Activated CD4-positive, CD25-positive, alpha-beta regulatory T cell treated with anti-CD3 and anti-CD28 coated beads, Interleukin-2, amount 50 U/mL, for 72 hours (primary cell): ENCODE measurements at regions not wholly inside any gene's neighbourhood (a gene's known extent, or its start where the extent isn't known, plus 50 kb on each side); places are given as distances from the start of the nearest gene placed in this dataset.
"Not testable (repeated sequence)": the region's sequence is repeated elsewhere in the genome, so short reads cannot be mapped to it uniquely, and the experiment has no call there.

Experiments used
- DNase-seq: peaks from one replicate; pipeline ENCODE4 v3.0.0; 2021

DNA sequence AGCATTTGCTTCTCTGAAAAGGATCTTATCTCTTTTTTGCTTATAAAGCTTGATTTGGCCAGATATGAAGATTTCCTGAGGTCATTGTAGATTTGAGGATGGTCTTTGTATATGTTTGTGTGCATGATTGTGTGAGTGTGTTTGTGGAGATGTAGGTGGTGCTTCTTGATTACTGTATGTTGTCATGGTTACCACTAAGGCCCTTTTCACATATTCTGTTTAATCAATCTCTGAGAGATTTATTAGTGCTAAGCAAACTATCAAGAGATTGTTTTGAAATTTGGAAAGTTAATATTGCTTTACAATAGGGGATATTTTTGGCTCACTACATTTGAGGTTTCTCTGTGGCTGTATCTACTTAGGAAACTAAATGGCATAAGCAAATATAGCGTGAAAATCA lies 191.7 kb downstream of the S1PR1 start:
- no peak for DNase-seq

GRCh38 chr1:101431956-101432510 lies 195.2 kb downstream of the S1PR1 start:
- DNase-seq = no peak

- no peak for DNase-seq
These were observed 199.2 kb downstream of the S1PR1 start for GRCh38 chr1:101435831-101436511.

- no peak for DNase-seq
These were observed 201.0 kb downstream of the S1PR1 start for GRCh38 chr1:101437800-101438199.

- DNase-seq = no peak
These were observed 201.5 kb downstream of the S1PR1 start for GRCh38 chr1:101438359-101438758.

DNA sequence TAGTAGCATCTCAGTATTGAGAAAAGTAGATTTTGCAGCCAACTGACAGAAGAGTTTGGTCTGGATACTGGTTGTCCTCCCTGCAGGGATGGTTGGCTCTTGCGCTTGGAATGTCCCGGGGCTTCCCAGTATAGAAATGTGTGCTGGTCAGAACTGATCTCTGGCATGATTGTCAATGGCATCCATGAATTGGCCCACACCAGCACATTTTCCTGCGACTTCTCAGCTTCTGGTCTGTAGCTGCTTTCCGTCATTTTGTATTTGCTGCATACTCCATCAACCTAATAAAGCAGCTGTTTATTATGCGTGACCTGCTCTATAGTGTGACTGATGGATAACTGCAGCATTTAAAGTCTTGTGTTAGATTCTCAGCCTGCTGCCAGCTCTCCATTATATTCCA lies 203.7 kb downstream of the S1PR1 start:
- no peak for DNase-seq

- DNase-seq = no peak
These were observed 207.6 kb downstream of the S1PR1 start for GRCh38 chr1:101444381-101444780.

DNA sequence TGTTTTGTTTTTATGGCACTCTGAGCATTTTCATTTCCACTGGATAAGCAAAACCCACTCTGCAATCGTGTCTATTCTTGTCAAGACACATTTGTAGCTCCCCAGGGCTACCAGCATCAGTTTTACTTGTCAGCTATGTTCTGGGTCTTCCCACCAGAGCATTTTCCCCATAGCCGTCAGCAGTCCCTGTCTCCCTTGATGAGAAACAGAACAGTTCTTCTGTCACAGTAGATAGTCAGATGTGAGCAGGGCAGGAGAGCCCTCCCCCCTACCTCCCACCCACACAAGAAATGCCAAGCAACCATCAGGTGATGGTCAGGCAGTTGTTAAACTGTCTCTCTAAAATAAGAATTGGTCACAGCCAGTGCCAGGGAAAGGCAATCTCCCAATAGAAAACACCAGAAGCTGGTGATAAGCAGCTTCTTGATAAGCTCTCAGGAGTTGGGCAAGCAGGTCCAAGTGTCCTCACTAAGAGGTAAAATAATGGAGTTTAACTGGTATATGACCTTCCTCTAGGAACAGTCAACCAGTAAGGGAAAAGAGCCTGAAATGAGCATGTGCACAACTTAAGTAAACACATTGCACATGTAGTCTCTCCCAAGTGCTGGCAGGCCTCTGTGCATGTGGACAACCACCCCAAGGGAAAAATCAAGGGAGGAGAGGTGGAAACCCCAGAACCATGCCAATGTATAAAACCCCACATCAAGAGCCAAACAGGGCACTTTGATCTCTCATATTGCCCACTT lies 208.2 kb downstream of the S1PR1 start:
- no peak for DNase-seq

GRCh38 chr1:101448018-101448417 lies 211.2 kb downstream of the S1PR1 start:
- DNase-seq = no peak

- not testable (repeated sequence) for DNase-seq
These were observed 213.9 kb downstream of the S1PR1 start for GRCh38 chr1:101450691-101451090.

DNA sequence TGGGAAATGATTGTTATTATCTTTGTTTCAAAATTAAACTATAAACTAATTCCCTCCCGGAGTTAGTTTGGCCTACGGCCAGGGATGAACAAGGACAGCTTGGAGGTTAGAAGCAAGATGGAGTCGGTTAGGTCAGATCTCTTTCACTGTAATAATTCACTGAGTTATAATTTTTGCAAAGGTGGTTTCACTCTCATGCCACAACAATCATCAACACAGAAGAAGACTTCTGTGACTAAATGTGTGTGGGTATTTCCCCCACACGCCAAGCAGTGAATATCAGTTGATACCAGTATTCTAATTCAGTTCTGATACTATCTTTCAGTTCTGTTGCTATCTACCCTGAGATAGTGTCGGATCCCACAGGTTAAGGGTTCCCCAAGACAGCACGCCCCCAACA lies 215.1 kb downstream of the S1PR1 start:
- no peak for DNase-seq

DNA sequence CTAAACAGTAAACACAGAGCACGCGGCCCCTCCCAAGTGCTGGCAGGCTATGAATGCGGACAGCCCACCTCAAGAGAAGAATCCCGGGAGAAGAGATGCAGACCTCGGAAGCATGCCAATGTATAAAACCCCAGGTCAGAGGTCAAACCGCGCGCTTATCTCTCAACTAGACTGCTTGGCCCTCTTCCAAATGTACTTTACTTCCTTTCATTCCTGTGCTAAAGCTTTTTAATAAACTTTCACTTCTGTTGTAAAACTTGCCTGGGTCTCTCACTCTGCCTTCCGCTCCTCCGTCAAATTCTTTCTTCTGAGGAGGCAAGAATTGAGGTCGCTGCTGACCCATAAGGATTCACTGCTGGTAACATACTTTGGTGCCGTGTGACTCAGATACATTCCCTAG lies 216.0 kb downstream of the S1PR1 start:
- no peak for DNase-seq

DNA sequence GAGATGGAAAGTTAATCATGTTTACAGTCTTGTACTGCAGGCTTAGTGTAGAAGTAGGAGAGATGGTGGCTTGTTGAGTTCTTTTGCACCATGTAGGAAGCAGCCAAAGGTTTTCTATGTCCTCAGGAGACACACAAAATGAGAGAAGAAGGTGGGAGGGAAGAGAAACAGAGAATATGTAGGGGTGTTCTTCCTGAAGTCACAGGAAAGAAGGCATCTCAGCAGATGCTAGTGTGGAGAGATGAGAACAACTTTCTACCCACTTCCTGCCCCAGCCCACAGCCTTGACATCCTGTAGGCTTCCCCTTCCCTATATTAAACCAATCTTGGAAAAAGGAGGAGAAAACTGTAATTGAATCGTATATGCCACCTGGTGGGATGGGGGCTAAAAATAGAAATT lies 217.0 kb downstream of the S1PR1 start:
- DNase-seq = no peak

DNA sequence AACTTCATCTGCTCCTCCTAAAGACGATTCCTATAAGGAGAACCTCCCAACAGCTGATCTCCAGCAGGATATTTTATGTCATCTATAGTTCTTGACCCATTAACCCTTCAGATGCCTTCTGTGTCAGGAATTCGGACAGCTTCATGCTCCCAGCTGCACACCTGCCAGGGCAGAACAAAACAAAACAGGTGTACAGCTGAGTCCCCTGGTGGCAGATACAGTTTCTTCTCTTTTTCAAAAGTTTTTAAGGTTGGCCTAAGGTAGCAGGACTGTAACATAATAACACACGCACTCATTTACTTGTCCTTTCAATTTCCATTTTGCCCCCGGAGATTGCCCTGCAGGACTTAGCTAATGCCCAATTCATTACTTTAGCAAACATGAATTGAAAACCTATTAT lies 218.3 kb downstream of the S1PR1 start:
- no peak for DNase-seq

DNA sequence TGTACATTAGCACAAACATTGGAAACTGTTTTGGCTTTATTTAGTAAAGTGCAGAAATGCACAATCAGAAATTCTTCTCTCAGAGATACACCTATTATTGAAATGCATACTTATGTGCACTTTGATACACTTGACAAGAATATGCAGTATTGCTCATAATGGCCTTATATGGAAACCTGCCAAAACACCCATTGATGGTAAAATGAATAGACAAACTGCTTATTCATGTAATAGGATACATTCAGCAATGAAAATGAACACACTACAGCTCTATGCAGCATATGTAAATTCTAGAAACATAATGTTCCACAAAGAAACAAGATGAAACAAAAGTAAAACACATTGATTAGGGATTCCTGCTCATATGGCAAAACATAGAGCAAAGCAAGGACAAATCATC lies 223.9 kb downstream of the S1PR1 start:
- DNase-seq = no peak

GRCh38 chr1:101463195-101463594 lies 226.4 kb downstream of the S1PR1 start:
- DNase-seq = no peak

- no peak for DNase-seq
These were observed 229.1 kb downstream of the S1PR1 start for GRCh38 chr1:101465941-101466340.

DNA sequence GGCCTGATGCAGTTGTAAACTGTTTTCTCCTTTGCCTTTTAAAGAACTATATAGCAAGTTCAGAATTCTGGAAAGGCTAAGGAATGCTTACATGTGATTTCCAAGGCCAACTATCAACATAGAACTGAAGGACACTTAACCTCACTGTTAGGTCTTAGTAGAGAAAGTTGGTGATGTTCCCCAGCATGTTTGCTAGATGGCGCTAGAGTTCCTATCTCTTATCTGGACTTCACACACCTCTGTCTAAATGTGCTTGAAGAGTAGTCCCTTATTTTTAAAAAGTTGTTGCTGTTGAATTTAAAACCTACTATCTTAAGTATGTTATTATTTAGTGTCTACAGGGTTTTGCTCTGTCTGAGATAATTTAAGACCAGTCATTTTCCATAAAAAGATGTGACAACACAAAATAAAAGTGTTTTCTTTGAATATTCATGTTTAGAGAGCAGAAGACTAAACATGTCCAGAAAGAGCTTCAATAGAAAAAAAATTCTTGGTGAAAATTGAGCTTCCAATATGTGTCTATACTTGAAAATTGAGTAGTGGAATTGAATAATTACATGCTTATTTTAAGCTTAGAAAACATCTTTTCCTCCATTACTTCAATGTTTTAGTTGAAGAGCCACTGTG lies 237.3 kb downstream of the S1PR1 start:
- DNase-seq = no peak

DNA sequence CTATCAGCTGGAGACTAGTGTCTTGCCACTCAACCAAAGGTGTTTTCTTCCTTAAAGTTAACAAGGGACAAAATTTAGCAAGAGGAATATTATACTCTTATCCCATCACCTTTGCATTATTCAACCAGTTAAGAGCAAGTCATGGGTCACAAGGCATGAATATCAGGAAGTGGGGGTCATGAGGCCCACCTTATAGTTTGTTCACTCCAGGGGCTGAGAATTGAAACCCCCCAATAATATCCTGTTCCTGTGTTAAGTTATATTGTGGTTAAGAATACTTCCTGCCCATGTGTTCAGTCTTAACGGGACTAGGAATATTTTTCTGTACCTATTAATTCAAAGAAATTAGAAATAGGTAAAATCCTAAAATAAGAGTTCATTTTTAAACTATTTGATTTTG lies 239.7 kb downstream of the S1PR1 start:
- no peak for DNase-seq

DNA sequence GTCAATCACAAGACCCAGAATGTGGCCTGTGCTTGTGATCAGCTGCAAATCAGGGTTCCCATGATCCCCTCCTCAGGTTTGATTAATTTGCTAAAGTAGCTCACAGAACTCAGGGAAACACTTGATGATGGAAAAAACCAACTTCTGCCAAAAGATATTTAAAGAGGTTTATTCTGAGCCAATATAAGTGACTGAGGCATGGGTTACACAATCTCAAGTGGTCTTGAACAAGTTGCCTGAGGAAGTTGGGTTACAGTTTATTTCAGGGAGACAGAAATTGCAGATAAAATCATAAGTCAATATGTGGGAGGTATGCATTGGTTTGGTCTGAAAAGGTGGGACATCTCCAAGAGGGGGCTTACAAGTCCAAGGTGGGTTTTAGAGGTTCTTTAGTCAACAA lies 243.1 kb downstream of the S1PR1 start:
- DNase-seq = no peak

- DNase-seq = no peak
These were observed 245.5 kb downstream of the S1PR1 start for GRCh38 chr1:101482306-101482705.

DNA sequence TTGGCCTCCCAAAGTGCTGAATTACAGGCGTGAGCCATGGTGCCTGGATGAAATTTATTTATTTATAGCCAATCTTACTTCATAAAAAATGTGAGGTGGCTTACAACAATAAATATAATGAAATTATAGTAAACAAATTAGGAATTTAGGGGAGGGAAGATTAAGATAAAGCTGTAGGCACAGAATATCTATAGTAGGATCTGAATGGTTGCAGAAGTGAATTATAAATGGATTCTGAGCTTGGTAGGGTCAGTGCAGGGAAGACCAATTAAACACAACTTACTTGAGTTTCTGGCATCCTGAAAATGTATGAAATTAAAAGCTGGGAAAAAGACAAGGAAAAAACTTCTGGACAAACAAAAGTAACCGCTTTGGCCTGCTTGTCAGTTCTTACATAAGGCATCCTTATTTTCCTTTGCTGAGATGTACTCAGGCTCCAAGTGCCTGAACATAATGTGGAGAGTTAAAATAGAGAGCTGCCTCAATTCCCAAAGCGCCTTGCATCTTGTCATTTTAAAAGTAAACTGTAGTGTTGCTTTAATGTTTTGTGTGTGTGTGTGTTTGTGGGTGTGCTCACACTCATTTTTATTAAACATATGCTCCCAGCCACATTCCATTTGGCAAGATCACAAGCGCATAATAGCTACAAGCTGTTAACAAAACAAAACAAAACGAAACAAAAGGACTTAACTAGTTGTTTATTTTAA lies 247.3 kb downstream of the S1PR1 start:
- no peak for DNase-seq

- no peak for DNase-seq
These were observed 248.0 kb downstream of the S1PR1 start for GRCh38 chr1:101484689-101485338.
